ENCODE measurements at regions not wholly inside any gene's neighbourhood (a gene's known extent, or its start where the extent isn't known, plus 50 kb on each side); places are given as distances from the start of the nearest gene placed in this dataset.

DNA sequence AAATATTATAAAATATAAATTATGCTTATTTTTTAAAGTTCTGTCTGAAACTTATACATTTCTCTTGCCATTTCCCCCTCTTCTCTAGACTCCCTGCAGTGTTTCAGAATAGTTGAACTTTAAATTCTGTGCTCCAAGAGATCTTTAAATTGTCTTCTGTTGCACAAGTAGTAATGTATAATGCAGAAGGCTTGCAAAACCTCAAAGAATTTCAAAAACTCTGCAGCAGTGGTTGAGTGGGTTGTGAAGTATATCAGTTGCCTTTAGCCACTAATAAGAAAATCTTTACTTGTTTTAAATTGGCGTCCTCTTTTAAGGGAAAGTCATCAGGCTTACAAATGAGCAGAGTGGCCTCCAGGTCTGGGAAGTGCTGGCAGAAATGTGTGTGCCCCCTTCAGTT, 1153.3 kb upstream of the PABPC4L start:
- intact Hi-C loops (cut with DNase I), result no loop called here
- Histone ChIP-seq H3K27ac (no peak overlapping the region), H3K27me3 (replicated peaks; ENCODE audit: insufficient read depth) (no peaks in the 10 kb centered on the region), H3K36me3 (no peaks in the 10 kb centered on the region), H3K4me3 (no peak overlapping the region), H3K4me1 (replicated peaks) (no peaks in the 10 kb centered on the region), H3K9me3 (no peaks in the 10 kb centered on the region)
- 68% methylated on average over 1 of the region's 1 CpG for WGBS
- DNase-seq (ENCODE audit: low spot score), result no peak
- no peak for TF ChIP-seq POLR2A (IDR thresholded peaks at IDR 0.05)
- TF ChIP-seq, protein P1, sequence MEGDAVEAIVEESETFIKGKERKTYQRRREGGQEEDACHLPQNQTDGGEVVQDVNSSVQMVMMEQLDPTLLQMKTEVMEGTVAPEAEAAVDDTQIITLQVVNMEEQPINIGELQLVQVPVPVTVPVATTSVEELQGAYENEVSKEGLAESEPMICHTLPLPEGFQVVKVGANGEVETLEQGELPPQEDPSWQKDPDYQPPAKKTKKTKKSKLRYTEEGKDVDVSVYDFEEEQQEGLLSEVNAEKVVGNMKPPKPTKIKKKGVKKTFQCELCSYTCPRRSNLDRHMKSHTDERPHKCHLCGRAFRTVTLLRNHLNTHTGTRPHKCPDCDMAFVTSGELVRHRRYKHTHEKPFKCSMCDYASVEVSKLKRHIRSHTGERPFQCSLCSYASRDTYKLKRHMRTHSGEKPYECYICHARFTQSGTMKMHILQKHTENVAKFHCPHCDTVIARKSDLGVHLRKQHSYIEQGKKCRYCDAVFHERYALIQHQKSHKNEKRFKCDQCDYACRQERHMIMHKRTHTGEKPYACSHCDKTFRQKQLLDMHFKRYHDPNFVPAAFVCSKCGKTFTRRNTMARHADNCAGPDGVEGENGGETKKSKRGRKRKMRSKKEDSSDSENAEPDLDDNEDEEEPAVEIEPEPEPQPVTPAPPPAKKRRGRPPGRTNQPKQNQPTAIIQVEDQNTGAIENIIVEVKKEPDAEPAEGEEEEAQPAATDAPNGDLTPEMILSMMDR (IDR thresholded peaks at IDR 0.05), result no peak
- no peak for TF ChIP-seq POLR2AphosphoS5 (IDR thresholded peaks at IDR 0.05)

DNA sequence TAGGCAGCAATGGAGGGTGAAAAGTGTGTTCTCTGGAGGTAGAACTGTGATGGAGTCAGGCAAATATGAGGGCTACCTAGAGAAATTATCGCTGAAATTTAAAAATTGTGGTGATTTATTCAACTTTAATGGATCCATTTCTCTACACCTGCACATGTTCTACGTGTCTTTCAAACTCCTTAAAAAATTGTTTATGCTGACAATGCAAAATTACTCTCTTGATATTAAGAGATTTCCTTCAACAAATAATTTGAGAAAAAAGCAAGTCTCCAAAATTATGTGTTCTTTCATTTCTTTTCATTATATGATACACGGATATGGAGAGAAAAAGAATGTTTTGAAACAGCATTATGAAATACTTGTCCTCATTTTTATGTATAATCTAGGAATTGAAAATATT, 1151.4 kb upstream of the PABPC4L start:
- no peaks in the 10 kb centered on the region for H3K36me3 ChIP-seq
- intact Hi-C loops (cut with DNase I), result no loop called here
- no peak for DNase-seq (ENCODE audit: low spot score)
- no peak overlapping the region for H3K4me3 ChIP-seq
- H3K27ac ChIP-seq, result no peak overlapping the region
- no peaks in the 10 kb centered on the region for H3K4me1 ChIP-seq (replicated peaks)
- no peaks in the 10 kb centered on the region for H3K9me3 ChIP-seq
- TF ChIP-seq POLR2A (IDR thresholded peaks at IDR 0.05) (no peak), POLR2AphosphoS5 (IDR thresholded peaks at IDR 0.05) (no peak)
- TF ChIP-seq, protein P1 (IDR thresholded peaks at IDR 0.05), result no peak
- WGBS, result 72% methylated on average over 3 of the region's 3 CpGs
- no peaks in the 10 kb centered on the region for H3K27me3 ChIP-seq (replicated peaks; ENCODE audit: insufficient read depth)

DNA sequence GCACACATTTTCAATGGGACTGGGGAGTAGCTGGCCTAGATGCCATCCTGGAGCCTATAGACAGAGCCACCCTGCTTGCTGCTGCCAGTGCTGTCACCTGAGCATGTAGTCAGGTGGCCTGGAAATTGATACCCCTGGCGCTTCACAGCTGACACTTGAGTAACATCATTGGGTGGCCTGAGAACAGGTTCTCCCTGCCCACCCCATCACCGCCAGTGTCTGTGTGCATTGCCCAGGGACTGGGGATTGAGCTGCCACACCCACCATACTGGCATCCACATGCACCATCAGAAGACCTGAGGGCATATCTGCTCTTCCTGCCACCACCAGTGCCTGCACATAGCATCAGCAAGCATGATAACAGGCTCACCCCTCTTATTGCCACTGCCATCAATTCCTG, 1142.9 kb upstream of the PABPC4L start:
- H3K9me3 ChIP-seq, result no peaks in the 10 kb centered on the region
- H3K27ac ChIP-seq, result no peak overlapping the region
- no peak for TF ChIP-seq POLR2AphosphoS5 (IDR thresholded peaks at IDR 0.05)
- no peak for TF ChIP-seq POLR2A (IDR thresholded peaks at IDR 0.05)
- TF ChIP-seq, protein P1 (IDR thresholded peaks at IDR 0.05), result no peak
- no peak for DNase-seq (ENCODE audit: low spot score)
- no peaks in the 10 kb centered on the region for H3K36me3 ChIP-seq
- no peak overlapping the region for H3K4me3 ChIP-seq
- no peaks in the 10 kb centered on the region for H3K27me3 ChIP-seq (replicated peaks; ENCODE audit: insufficient read depth)
- intact Hi-C loops (cut with DNase I), result no loop called here
- whole genome bisulfite sequencing, result 91% methylated on average over 2 of the region's 2 CpGs
- H3K4me1 ChIP-seq (replicated peaks), result no peaks in the 10 kb centered on the region

DNA sequence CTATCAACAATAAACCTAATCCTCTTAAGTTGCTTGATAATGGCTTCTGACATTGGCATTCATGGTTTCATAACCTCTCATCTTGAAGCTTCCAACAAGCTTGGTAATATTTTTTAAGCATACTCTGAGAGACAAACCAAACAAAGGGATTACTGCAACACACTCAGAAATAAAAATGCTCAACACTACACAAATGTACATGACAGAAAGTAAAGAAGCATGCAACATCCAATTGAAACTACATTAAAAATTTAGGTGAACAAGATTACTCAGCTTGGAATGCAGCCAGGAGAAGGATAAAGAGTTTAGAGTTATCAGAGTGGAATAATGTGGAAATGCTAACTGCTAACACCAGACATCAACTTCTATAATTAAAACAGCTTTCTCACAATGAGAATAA, 1136.6 kb upstream of the PABPC4L start:
- TF ChIP-seq, protein P1 (IDR thresholded peaks at IDR 0.05), result no peak
- TF ChIP-seq POLR2A (IDR thresholded peaks at IDR 0.05) (no peak), POLR2AphosphoS5 (IDR thresholded peaks at IDR 0.05) (no peak)
- no peak for DNase-seq (ENCODE audit: low spot score)
- Histone ChIP-seq H3K36me3 (no peaks in the 10 kb centered on the region), H3K27ac (no peak overlapping the region), H3K4me3 (no peak overlapping the region), H3K9me3 (no peaks in the 10 kb centered on the region), H3K27me3 (replicated peaks; ENCODE audit: insufficient read depth) (no peaks in the 10 kb centered on the region), H3K4me1 (replicated peaks) (no peaks in the 10 kb centered on the region)
- intact Hi-C loops (cut with DNase I), result no loop called here

DNA sequence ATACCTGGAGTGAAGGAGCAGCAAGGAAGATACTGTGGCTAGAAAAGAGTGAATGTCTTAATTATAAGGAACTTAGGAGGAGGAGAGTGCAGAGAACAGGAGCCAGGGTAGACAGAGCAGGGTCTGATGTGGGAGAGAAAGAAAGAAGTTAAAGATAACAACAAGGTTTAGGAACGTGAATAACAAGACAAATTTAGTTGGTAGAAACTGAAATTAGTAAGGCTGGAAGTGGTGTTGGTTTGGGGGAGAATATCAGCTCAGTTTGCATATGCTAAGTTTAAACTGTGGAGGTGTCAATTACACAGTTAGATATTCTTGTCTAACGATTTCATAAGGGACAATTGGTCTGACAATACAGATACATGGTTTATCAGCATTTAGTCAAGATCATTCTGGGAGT, 1123.7 kb upstream of the PABPC4L start:
- TF ChIP-seq POLR2AphosphoS5 (IDR thresholded peaks at IDR 0.05) (no peak), POLR2A (IDR thresholded peaks at IDR 0.05) (no peak)
- TF ChIP-seq, protein P1 (IDR thresholded peaks at IDR 0.05), result no peak
- no peaks in the 10 kb centered on the region for H3K4me1 ChIP-seq (replicated peaks)
- no peaks in the 10 kb centered on the region for H3K36me3 ChIP-seq
- no peak overlapping the region for H3K4me3 ChIP-seq
- H3K27me3 ChIP-seq (replicated peaks; ENCODE audit: insufficient read depth), result no peaks in the 10 kb centered on the region
- no peak overlapping the region for H3K27ac ChIP-seq
- intact Hi-C loops (cut with DNase I), result no loop called here
- no peak for DNase-seq (ENCODE audit: low spot score)
- 53% methylated on average over 2 of the region's 2 CpGs for WGBS
- H3K9me3 ChIP-seq, result no peaks in the 10 kb centered on the region

All from prostate gland (tissue), 2 donors.